Left colon (tissue), 2 donors: ENCODE measurements at regions not wholly inside any gene's neighbourhood (a gene's known extent, or its start where the extent isn't known, plus 50 kb on each side); places are given as distances from the start of the nearest gene placed in this dataset.
"Not testable (repeated sequence)": the region's sequence is repeated elsewhere in the genome, so short reads cannot be mapped to it uniquely, and the experiment has no call there.

ENCODE experiments used
- ATAC-seq: fragments of 200-7000 bp; cut with Tn5 transposase; one replicate; pipeline ENCODE4 v1.9.1; 2020; ENCODE audit warnings: mild to moderate bottlenecking, moderate library complexity
- DNase-seq, 2 donors: peaks; one replicate each; pipeline ENCODE4 v3.0.0-alpha.2; 2020
- intact Hi-C, 2 donors: fragments of 100-400 bp; cut with DNase I in 1 of 2; cut with micrococcal nuclease in 1 of 2; formaldehyde crosslinking; loops; one replicate each; pipeline versions ENCODE4 v1.11.2 to v1.14.0; 2022; cut with DNase I, micrococcal nuclease
- donor health status: DM: no; HTN: no; CAD: no.
- donor health status: DM: yes; HTN: yes; CAD: no.

GRCh38 chr2:121155502-121156056 is 129.4 kb downstream of the TFCP2L1 start:
- peak; percentile 83 to 90 for DNase-seq
- peak; percentile 83 for ATAC-seq
- intact Hi-C loops = no loop called here

- DNase-seq, ATAC-seq, intact Hi-C loops: not testable (repeated sequence)
Observed at GRCh38 chr2:121157481-121157880, 127.5 kb downstream of the TFCP2L1 start.

GRCh38 chr2:121159291-121160071 is 125.5 kb downstream of the TFCP2L1 start:
- intact Hi-C loops = no loop called here

GRCh38 chr2:121160366-121160765 is 124.6 kb downstream of the TFCP2L1 start:
- ATAC-seq (no peak), DNase-seq (no peak)
- intact Hi-C loops = no loop called here

More at GRCh38 chr2:121159291-121160071, 125.5 kb downstream of the TFCP2L1 start:
- ATAC-seq (no peak), DNase-seq (no peak)

- DNase-seq (no peak), ATAC-seq (peak; percentile 86)
- intact Hi-C loops = no loop called here
Observed at GRCh38 chr2:121161272-121161671, 123.7 kb downstream of the TFCP2L1 start.

GRCh38 chr2:121162893-121163292 is 122.1 kb downstream of the TFCP2L1 start:
- ATAC-seq = no peak

GRCh38 chr2:121164042-121164441 is 121.0 kb downstream of the TFCP2L1 start:
- intact Hi-C loops = no loop called here
- no peak for DNase-seq
- ATAC-seq = no peak

More at GRCh38 chr2:121162893-121163292, 122.1 kb downstream of the TFCP2L1 start:
- DNase-seq = no peak
- intact Hi-C loops = no loop called here

GRCh38 chr2:121165038-121165542 is 119.9 kb downstream of the TFCP2L1 start:
- ATAC-seq (no peak), DNase-seq (no peak)
- intact Hi-C loops = no loop called here
